Brain microvascular endothelial cell (primary cell): ENCODE measurements at regions not wholly inside any gene's neighbourhood (a gene's known extent, or its start where the extent isn't known, plus 50 kb on each side); places are given as distances from the start of the nearest gene placed in this dataset.

Experiments used
- DNase-seq: peaks from one replicate; pipeline ENCODE4 v3.0.0-alpha.2; 2020
- H3K27ac ChIP-seq: fragments of 250-450 bp; sonication (Bioruptor Pico); 2 replicates; pipeline ENCODE4 v1.5.1; 2020; ENCODE audit warnings: mild to moderate bottlenecking, moderate library complexity
- H3K27me3 ChIP-seq: fragments of 250-450 bp; sonication (Bioruptor Pico); replicated peaks from 2 replicates; pipeline ENCODE4 v1.5.1; 2020; ENCODE audit warnings: mild to moderate bottlenecking
- H3K36me3 ChIP-seq: fragments of 250-450 bp; sonication (Bioruptor Pico); replicated peaks from 2 replicates; pipeline ENCODE4 v1.5.1; 2020; ENCODE audit warnings: mild to moderate bottlenecking
- H3K4me3 ChIP-seq: 2 replicates; pipeline ENCODE4 v1.5.1; 2011; ENCODE audit warnings: low read depth, mild to moderate bottlenecking, control low read depth, low read length, moderate library complexity
- CTCF ChIP-seq: IDR thresholded peaks from 2 replicates; pipeline ENCODE4 v1.5.1; 2011; ENCODE audit warnings: low read depth, mild to moderate bottlenecking, moderate library complexity, low read length, control low read depth, inconsistent platforms; ENCODE audit errors: missing control alignments
- in situ Hi-C: cut with HindIII; loops from 2 replicates; pipeline ENCODE4 v1.10.0; 2017; ENCODE audit warnings: low sequenced_read_pairs, low pct_ligation_motif_present

GRCh38 chrX:113770806-113771205, 813.1 kb upstream of the HTR2C start:
- TF ChIP-seq CTCF: no peak
- in situ Hi-C loops: no loop called here
- Histone ChIP-seq H3K27ac (no peak overlapping the region), H3K4me3 (no peak overlapping the region), H3K27me3 (no peaks in the 10 kb centered on the region), H3K36me3 (no peaks in the 10 kb centered on the region)
- no peak for DNase-seq

GRCh38 chrX:113770071-113770470, 813.8 kb upstream of the HTR2C start:
- H3K36me3 ChIP-seq: no peaks in the 10 kb centered on the region
- no peak overlapping the region for H3K4me3 ChIP-seq
- H3K27me3 ChIP-seq: no peaks in the 10 kb centered on the region
- in situ Hi-C loops: no loop called here
- no peak for DNase-seq
- no peak overlapping the region for H3K27ac ChIP-seq
- TF ChIP-seq CTCF: no peak

GRCh38 chrX:113759422-113759821, 824.5 kb upstream of the HTR2C start:
- no peaks in the 10 kb centered on the region for H3K27me3 ChIP-seq

GRCh38 chrX:113747274-113747973, 836.5 kb upstream of the HTR2C start:
- no peaks in the 10 kb centered on the region for H3K27me3 ChIP-seq
- in situ Hi-C loops: no loop called here
- DNase-seq: no peak
- H3K36me3 ChIP-seq: no peaks in the 10 kb centered on the region
- no peak for TF ChIP-seq CTCF
- no peak overlapping the region for H3K4me3 ChIP-seq
- H3K27ac ChIP-seq: no peak overlapping the region

More at GRCh38 chrX:113759422-113759821, 824.5 kb upstream of the HTR2C start:
- Histone ChIP-seq H3K27ac (no peak overlapping the region), H3K4me3 (no peak overlapping the region), H3K36me3 (no peaks in the 10 kb centered on the region)
- DNase-seq: no peak
- TF ChIP-seq CTCF: no peak
- in situ Hi-C loops: no loop called here

- in situ Hi-C loops: no loop called here
- H3K4me3 ChIP-seq: no peak overlapping the region
- DNase-seq: no peak
- no peaks in the 10 kb centered on the region for H3K27me3 ChIP-seq
- no peak overlapping the region for H3K27ac ChIP-seq
- H3K36me3 ChIP-seq: no peaks in the 10 kb centered on the region
- TF ChIP-seq CTCF: no peak
Observed at GRCh38 chrX:113743069-113743468, 840.8 kb upstream of the HTR2C start.

GRCh38 chrX:113741744-113742143, 842.1 kb upstream of the HTR2C start:
- DNase-seq: no peak
- Histone ChIP-seq H3K27me3 (no peaks in the 10 kb centered on the region), H3K4me3 (no peak overlapping the region), H3K27ac (no peak overlapping the region), H3K36me3 (no peaks in the 10 kb centered on the region)
- peak; percentile 9 for TF ChIP-seq CTCF
- in situ Hi-C loops: no loop called here
